ENCODE measurements at regions not wholly inside any gene's neighbourhood (a gene's known extent, or its start where the extent isn't known, plus 50 kb on each side); places are given as distances from the start of the nearest gene placed in this dataset.

DNA sequence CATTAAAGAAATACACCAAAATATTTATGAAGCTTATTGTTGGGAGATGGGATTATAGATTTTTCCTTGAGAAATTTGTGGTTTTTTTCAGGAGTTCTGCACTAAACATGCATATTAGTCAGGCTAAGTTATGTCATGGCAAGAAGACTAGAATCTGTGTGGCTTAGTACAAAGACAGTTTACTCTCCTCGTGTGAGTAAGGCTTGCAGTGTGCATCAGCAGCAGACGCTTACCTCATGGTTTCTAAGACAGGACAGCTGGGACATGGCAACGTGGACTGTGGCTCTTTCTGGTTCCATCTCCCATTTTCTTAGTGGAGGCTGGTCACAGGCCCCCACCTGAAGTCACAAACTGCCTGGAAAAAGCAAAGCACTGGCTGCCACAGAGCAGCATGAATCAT, 429.6 kb upstream of the VSTM2A start:
- TF ChIP-seq, protein P1, sequence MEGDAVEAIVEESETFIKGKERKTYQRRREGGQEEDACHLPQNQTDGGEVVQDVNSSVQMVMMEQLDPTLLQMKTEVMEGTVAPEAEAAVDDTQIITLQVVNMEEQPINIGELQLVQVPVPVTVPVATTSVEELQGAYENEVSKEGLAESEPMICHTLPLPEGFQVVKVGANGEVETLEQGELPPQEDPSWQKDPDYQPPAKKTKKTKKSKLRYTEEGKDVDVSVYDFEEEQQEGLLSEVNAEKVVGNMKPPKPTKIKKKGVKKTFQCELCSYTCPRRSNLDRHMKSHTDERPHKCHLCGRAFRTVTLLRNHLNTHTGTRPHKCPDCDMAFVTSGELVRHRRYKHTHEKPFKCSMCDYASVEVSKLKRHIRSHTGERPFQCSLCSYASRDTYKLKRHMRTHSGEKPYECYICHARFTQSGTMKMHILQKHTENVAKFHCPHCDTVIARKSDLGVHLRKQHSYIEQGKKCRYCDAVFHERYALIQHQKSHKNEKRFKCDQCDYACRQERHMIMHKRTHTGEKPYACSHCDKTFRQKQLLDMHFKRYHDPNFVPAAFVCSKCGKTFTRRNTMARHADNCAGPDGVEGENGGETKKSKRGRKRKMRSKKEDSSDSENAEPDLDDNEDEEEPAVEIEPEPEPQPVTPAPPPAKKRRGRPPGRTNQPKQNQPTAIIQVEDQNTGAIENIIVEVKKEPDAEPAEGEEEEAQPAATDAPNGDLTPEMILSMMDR (IDR thresholded peaks at IDR 0.05; ENCODE audit: control extremely low read depth in 1 of 3, insufficient read depth in 1 of 3, low read depth in 1 of 3, low read length in 3 of 3), result no peak
- TF ChIP-seq EZH2 (IDR thresholded peaks at IDR 0.05; ENCODE audit: low read depth, low read length, severe bottlenecking) (no peak), CBX8 (IDR thresholded peaks at IDR 0.05; ENCODE audit: borderline replicate concordance, low read depth, low read length) (no peak), POLR2A (IDR thresholded peaks at IDR 0.05; ENCODE audit: control extremely low read depth in 1 of 2, low read depth in 2 of 2, low read length in 2 of 2) (no peak), NANOG (IDR thresholded peaks at IDR 0.05; ENCODE audit: insufficient read depth, low read depth, low read length, poor library complexity, severe bottlenecking) (no peak), TAF7 (optimal IDR thresholded peaks at IDR 0.05; ENCODE audit: borderline replicate concordance, low read depth, low read length) (no peak), RAD21 (IDR thresholded peaks at IDR 0.05 in 1 of 2, conservative IDR thresholded peaks at IDR 0.05 in 1 of 2; ENCODE audit: low read depth in 2 of 2, low read length in 2 of 2) (no peak), SRF (IDR thresholded peaks at IDR 0.05; ENCODE audit: low read depth, low read length) (no peak)
- TF ChIP-seq, protein P2, sequence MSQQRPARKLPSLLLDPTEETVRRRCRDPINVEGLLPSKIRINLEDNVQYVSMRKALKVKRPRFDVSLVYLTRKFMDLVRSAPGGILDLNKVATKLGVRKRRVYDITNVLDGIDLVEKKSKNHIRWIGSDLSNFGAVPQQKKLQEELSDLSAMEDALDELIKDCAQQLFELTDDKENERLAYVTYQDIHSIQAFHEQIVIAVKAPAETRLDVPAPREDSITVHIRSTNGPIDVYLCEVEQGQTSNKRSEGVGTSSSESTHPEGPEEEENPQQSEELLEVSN (IDR thresholded peaks at IDR 0.05), result no peak

Data from H1 (cell line).